H1 (cell line): ENCODE measurements at regions not wholly inside any gene's neighbourhood (a gene's known extent, or its start where the extent isn't known, plus 50 kb on each side); places are given as distances from the start of the nearest gene placed in this dataset.

Source experiments
- CTBP2 ChIP-seq: IDR thresholded peaks from 2 replicates; pipeline ENCODE4 v1.7.0; 2011; ENCODE audit warnings: borderline replicate concordance, mild to moderate bottlenecking, moderate library complexity, mixed read lengths, low read length; ENCODE audit not compliant: insufficient read depth, insufficient read length
- RAD21 ChIP-seq, 2 experiments: IDR thresholded peaks in 1 of 2; conservative IDR thresholded peaks in 1 of 2; 2 replicates each; pipeline ENCODE4 v1.6.1; 2011; ENCODE audit warnings: low read depth in 2 of 2, low read length in 2 of 2, improper control_type of control experiment in 1 of 2, inconsistent platforms in 1 of 2, mild to moderate bottlenecking in 1 of 2, moderate library complexity in 1 of 2
- SIN3A ChIP-seq, 2 experiments: IDR thresholded peaks in 1 of 2; conservative IDR thresholded peaks in 1 of 2; 2 replicates each; pipeline ENCODE4 v1.6.1; 2011 to 2012; ENCODE audit warnings: low read length in 2 of 2, improper control_type of control experiment in 1 of 2, low read depth in 1 of 2, mild to moderate bottlenecking in 1 of 2
- SP4 ChIP-seq: IDR thresholded peaks from 2 replicates; pipeline ENCODE4 v1.6.1; 2012; ENCODE audit warnings: low read length, inconsistent platforms
- YY1 ChIP-seq: IDR thresholded peaks from 2 replicates; pipeline ENCODE4 v1.6.1; 2011; ENCODE audit warnings: low read depth, mild to moderate bottlenecking, low read length
- TF ChIP-seq, protein P1 (sequence below), 3 experiments: IDR thresholded peaks; 1 replicate in 2 of 3; 2 replicates in 1 of 3; pipeline versions ENCODE4 v1.5.1 to v1.6.1; 2011; ENCODE audit warnings: low read length in 3 of 3, mild to moderate bottlenecking in 3 of 3, inconsistent platforms in 2 of 3, low read depth in 1 of 3, moderate library complexity in 1 of 3; ENCODE audit not compliant: insufficient read depth in 1 of 3; ENCODE audit errors: control extremely low read depth in 1 of 3

DNA sequence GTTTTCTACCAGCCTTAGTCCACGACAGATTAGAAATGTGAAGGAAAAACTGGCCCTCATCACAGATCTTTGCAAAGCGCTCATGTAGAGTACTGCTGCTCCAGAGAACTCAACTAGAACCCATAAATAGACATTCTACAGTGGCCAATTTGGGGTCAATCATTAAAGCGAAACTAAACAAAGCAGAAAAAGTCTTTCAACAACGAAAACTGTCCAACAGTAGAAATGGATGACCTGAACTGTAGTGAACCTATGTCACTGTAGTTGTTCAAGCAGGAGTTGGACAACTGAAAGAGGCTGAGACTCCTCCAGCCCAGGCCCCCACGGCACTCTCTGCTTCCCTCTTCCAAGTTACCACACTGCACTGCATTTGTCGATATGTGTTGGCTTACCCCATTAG, 472.6 kb downstream of the BCAT1 start (continued):
- TF ChIP-seq, protein P1, sequence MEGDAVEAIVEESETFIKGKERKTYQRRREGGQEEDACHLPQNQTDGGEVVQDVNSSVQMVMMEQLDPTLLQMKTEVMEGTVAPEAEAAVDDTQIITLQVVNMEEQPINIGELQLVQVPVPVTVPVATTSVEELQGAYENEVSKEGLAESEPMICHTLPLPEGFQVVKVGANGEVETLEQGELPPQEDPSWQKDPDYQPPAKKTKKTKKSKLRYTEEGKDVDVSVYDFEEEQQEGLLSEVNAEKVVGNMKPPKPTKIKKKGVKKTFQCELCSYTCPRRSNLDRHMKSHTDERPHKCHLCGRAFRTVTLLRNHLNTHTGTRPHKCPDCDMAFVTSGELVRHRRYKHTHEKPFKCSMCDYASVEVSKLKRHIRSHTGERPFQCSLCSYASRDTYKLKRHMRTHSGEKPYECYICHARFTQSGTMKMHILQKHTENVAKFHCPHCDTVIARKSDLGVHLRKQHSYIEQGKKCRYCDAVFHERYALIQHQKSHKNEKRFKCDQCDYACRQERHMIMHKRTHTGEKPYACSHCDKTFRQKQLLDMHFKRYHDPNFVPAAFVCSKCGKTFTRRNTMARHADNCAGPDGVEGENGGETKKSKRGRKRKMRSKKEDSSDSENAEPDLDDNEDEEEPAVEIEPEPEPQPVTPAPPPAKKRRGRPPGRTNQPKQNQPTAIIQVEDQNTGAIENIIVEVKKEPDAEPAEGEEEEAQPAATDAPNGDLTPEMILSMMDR (IDR thresholded peaks at IDR 0.05; ENCODE audit: control extremely low read depth in 1 of 3, insufficient read depth in 1 of 3, low read depth in 1 of 3, low read length in 3 of 3): no peak
- no peak for TF ChIP-seq CTBP2
- TF ChIP-seq SP4: no peak
- no peak for TF ChIP-seq SIN3A (conservative IDR thresholded peaks at IDR 0.05 in 1 of 2, IDR thresholded peaks at IDR 0.05 in 1 of 2; ENCODE audit: low read depth in 1 of 2, low read length in 2 of 2)
- TF ChIP-seq YY1: no peak
- no peak for TF ChIP-seq RAD21 (IDR thresholded peaks at IDR 0.05 in 1 of 2, conservative IDR thresholded peaks at IDR 0.05 in 1 of 2; ENCODE audit: low read depth in 2 of 2, low read length in 2 of 2)
- TF ChIP-seq, all 59 proteins: peak for 0
